ENCODE measurements at regions not wholly inside any gene's neighbourhood (a gene's known extent, or its start where the extent isn't known, plus 50 kb on each side); places are given as distances from the start of the nearest gene placed in this dataset.

DNA sequence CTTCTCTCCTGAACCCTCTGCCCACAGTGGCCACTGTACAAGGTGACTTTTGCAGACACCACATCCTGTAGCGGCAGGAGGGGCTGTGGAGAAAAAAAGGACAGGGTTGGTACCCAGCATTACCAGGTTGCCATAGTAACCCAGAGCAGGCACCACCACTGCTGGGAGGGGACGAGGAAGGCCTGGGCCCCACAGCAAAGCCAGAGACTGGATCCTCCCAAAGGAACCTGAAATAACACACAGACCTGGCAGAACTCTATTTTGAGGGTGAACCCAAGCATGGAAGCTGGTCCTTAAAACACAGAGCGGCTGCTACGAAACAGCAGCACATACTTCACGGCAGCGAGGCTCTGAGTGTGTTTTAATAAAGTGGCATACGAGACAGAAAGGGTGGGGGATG lies 380.6 kb downstream of the CTTN start:
- no peak for DNase-seq

DNA sequence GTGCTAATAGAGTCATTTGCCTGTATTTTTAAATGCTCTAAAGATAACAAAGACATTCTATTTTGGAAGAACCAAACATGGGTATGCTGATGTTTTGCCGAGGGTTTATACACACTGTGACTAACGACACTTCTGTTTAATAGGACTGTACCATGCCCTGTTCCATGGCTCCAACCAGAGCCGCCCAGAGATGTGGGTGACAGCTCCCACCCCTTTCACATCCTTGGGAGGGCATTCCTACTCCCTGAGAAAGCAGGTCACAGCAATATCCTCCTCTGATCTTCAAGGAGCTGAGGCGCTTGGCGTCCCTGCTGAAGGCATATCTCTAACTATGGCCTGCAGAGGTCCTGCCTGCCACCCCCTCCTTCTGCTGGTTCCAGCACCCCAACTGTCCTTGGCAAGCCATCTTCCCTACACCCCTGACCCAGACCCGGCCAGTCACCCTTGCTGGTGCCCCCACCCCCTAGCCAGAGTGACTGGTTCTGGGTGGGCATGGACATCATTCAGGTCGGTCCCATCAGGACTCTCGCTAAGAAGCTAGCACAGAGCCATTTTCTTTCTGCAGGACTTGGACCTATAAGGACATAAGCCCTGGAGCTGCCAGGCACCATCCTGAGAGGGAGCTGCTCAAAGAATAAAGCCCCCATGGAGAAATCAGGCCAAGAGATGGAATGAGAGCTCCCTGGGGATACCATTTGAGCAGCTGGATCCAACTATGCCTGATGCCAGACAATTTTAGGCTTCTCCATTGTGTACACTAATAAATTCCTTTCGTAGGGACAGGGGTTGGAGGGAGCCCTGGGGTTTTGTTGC lies 381.3 kb downstream of the CTTN start:
- DNase-seq: no peak

DNA sequence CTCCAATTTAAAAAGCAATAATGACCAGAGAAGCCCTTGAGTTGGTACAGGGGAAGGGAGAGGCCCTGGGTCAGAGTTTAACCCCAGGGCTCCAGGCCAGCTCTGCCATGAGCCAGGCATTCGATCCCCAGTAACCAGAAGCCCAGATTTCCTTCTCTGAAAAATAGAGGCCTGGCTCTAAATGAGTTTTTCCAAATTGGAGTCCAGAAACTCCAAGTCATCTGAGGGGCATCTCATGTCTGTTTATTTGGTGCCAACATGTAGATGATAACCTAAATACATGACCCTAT lies 381.9 kb downstream of the CTTN start:
- no peak for DNase-seq

DNA sequence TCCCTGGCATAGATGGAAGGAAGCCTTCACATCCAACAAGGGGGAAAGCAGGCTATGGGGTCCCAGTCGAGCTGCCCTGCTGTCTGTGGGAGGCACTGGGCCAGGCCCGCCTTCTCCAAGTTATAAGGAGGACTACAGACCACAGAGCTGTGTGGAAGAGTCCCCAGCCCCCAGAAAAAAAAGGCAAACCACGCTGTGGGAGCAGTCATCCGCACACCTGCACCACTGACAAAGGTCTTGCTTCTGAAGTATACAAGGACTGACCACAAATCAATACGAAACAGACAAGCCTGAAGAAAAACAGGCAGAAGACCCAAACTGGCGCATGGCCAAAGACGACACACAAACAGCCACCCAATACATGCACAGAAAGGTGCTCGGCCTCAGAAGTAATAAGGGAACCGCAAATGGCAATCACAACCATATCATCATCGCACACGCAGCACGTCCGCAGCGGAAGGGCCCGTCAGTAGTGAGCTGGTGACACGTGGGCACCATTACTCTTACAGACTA lies 384.1 kb downstream of the CTTN start:
- DNase-seq: no peak

DNA sequence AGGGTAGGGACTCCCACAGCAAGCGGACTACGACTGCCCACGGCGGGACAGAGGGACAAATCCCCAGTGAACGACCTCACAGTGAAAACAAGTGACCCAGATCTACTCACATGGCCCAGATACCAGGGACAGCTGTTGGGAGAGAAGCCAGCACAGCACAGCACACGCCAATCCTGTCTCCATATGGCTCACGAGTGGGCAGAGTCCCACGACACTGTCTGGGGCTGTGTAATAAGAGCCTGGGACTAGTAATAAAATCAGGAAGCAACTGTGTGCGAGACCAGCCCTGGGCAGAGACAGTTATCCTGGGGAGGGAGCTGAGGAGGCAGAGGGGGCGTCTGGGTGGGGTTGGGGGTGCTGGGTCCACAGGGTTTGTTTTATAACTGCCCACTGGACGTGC lies 385.0 kb downstream of the CTTN start:
- no peak for DNase-seq

DNA sequence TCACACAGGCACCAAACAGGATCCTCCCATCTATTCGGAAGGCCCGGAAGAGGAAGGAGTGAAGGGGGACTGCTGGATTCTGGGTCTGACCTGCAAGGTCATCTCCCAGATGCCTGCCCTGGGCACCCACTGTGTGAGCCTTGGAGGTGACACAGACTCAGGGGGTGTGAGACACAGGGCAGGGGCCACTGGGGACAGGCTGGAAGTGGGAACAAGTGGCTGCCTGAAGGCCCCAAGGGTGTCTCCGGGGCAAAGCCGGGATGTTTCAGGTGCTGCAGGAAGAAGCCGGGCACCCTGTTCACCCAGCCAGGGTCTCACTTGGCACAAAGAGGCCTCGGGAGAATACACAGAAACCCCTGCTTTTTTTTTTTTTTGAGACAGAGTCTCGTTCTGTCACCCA lies 385.5 kb downstream of the CTTN start:
- DNase-seq: no peak

DNA sequence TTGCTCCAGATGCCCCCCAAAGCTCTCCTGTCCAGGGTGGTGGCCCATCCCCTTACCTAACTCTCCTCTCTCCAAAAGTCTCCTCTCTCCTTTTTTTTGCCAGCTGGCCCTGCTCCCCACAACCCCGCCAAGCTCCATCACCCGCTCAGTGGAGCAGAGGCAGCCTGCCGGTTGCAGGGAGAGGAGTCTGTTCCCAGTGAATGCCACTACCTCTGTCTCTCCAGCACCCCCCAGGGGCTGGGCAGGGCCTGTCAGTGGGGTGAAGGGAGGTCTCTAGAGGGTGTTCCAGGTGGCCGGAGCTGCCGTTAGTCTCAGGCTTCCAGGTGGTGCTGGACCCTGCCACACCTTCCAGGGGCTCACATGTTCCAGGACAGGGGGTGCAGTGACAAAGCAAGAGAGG lies 387.0 kb downstream of the CTTN start:
- DNase-seq: no peak

DNA sequence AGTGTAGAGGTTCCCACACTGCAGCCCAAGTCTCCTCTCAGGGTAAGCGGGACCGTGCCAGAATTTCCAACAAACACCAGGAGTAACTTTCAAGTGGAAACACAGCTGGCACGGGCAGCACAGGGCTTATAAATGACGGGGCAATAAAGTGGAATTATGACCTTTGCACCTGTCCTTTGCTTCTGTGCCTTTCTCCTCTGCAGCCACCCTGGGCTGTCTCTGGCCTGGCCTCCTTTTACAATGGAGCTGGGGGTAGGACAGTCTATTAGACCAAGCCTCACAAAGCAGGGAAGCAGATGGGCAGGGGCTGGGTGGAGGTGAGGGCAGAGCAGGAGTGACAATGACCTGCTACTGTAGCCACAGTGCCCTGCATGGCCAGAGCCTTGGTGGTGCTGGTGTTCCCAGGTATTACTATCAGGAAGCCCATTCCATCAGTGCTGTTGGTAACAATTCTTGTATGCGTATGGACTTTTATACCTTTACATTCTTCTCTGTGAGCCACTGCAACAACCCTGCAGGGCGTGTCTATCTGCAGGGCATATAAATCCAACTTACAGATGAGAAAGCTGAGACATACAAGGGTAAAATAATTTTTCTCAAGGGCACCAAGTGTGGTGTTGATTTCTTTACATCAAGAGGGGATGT lies 387.8 kb downstream of the CTTN start:
- no peak for DNase-seq

DNA sequence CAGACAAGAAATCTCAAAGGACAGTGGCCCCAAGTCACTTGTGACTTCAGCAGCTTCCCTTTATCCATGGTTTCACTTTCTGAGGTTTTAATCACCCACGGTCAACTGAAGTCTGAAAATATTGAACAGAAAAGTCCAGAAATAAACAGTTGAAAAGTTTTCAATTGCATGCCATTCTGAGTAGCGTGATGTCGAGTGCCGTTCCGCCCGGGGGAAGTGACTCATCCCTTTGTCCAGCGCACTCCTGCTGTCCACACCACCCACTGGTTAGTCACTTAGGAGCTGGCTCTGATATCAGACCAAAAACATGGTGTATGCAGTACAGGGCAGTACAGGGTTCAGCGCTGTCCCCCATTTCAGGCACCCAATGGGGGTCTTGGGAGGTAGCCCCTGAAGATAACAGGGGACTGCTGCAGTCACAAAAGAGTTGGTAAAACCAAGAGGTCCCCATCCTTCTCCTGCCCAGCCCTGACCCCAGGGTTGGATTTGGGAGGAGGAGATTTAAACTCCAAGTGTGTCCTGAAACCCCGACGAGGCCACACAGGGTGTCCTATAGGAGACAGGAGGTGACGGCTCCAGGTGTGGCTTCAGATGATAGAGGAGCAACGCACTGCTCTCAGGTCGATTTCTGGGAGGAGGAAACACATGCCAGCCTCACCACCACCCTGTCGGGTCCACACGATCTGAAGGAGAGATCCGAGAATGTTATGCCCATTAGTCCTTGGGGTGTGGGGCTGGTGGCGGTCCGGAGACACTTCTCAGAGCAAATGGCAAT lies 390.1 kb downstream of the CTTN start:
- no peak for DNase-seq

DNA sequence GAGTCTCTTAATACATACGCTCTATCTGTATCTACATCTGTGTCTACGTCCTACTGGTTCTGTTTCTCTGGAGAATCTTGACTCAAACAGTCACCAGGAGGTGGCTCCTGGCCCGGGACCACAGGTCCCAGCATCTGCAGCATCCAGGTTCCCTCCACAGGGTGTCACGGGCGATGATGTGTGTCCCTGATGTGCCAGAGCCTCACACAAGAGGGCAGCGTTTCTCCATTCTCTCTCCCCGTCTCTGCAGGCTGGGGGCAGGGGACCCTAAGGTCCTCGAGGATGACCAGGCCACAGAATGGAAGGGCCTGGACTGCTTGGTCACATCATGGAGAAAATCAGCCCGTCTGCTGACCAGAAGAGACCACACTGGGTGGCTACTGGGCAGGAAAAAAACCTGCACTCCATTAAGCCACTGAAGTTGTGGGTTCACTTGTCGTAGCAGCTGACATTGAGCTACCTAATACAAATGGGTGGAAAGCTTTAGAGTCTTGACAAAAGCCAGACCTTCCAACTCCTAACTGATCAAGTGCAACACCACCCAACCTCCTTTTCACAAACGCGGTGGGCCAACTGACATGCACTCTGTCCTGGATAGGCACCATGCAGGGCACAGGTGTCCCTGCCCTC lies 392.5 kb downstream of the CTTN start:
- DNase-seq: no peak

DNA sequence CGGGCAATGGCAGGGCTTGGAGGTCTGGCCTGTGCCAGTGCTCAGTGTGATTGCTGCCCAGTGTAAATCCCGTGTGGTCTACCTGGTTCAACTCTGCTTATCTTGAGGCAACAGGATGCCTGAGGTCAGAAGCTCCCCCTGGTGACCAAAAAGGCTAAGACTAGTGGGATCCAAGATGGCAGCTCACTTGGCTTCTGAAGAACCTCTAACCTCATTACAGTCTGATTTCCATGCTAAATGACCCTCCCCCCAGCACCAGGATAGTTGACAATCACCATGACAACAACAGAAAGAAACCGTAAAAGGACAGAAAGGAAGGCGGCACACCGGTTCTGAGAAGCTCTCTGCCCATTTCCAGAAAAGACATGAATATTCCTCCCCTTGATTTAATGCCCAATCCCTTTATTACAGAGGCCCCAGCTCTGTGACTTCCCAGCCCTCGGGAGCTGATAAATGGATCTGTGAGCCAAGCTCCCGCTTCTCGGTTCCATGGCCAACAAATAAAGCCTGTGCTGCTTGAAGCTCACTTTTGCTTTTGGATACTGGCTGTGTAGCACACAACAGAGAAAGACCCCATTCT lies 398.4 kb downstream of the CTTN start:
- DNase-seq: no peak

DNA sequence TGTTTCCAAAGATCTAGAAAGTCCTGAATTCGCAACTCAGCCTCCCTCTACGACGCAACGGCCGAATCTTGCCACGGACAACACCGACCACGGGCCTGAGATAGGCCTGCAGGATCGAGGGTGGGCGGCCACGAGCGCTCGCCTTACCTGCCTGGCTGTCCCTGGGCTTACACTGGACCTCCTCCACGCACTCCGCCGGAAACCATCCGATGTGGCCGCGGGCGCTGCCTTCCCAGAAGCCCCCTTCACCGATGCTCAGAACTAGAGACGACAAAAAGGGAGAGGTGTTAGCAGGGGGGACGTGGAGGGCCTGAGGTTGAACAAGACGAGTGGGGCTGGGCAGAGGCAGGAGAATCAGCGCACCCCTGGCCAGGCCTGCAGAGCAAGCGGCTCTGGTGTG lies 400.0 kb downstream of the CTTN start:
- DNase-seq: no peak

DNA sequence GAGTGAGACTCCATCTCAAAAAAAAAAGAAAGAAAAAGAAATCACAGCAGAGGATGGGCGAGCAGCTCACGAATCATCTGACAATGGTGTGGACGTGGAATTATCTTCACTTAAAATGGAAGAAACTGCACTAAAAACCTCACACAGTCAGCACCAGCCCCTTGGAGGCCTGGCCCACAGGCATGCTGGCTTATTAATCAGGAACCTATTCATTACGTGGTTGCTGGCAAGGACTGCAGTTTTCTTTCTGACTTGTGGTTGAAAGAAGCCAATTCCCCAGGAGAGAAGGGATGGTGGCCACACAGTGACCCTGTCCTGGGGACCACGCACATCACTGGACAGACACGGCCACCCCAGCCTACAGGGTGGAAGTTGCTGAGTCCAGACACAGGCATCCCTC lies 401.1 kb downstream of the CTTN start:
- DNase-seq: no peak

DNA sequence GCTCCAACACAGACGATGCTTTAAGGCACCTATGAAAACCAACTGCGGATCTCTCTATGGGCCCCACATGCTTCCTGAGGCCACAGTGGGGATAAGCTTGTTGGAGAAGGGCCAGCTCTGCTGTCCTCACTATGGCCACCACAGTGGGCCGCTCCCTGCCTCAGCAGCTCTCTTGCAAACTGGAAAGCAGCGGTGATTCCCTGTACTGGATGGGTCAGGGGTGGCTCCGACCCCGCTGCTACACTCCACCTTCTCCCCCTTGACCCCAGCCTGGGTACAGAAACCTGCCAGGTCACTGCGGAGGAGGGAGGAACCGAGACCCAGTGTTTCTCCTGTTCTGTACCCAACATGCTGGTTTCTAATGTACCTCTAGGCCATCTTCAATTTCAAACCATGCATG lies 403.9 kb downstream of the CTTN start:
- no peak for DNase-seq

DNA sequence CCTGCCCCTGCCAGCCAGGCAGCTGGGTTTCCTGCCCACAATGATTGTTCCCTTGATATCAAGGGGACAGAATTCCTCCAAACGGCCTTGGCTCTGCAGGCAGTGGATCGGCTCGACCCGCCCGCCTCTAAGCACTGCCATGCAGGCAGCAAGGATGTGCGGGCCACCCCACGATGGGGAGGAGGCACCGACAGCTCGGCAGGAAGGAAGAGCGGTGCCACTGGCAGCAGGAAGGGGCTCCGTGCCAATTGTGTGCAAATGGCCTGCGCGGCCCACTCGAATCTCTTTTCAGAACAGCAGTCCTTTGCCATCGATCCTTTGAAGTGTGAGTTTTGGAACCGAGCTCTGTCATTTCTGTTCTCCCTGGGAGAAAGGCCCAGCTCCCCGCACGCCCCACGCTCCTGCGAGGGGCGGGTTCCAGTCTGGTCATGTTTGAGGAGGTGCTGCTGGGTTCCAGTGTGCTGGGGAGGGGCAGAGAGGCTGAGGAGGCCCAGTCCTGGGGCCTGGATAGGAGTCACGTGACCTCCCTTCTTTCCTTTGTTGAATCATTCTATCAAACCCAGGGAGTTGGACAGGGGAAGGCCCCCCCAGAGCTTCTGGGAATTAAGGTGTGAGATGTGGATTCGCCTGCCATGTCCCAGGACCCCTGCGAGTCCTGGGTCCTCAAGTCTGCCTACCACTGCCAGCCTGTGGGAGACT lies 406.0 kb downstream of the CTTN start:
- DNase-seq: no peak

DNA sequence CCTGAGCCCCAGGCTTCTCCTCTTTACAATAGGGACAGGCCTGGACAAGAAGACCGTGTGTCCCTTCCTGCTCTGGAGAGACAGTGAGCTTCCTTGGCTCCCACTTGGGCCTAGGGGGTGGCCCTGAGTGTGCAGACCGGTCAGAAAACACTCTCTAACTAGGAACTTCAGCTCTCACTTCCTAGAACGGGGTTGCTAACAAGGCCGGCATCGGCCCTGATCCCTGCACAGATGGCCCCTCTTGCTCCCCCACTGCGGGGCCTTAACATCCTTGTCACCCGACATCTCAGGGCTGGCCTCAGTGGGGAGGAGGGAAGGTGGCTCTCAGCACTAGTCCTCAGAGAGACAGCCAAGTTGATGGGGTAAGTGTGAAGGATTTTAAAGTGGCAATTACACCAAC lies 406.9 kb downstream of the CTTN start:
- DNase-seq: no peak

DNA sequence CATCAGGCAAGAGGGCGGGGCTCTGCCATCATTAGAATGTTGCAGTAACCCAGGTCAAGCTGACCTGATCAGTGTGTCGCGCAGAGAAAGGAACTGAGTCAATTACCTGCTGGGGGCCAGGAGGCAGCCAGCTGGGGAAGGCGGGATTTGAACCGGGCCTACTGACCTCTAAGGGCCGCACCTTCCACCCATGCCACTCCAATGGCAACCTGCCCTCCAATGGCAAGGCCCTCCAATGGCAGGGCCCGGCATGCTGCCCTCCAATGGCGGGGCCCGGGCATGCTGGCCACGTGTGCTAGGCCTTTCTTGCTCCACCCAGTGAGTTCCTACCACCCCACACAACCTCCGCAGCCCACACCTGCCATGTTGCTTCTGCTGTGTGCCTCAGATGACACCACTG lies 407.6 kb downstream of the CTTN start:
- no peak for DNase-seq

DNA sequence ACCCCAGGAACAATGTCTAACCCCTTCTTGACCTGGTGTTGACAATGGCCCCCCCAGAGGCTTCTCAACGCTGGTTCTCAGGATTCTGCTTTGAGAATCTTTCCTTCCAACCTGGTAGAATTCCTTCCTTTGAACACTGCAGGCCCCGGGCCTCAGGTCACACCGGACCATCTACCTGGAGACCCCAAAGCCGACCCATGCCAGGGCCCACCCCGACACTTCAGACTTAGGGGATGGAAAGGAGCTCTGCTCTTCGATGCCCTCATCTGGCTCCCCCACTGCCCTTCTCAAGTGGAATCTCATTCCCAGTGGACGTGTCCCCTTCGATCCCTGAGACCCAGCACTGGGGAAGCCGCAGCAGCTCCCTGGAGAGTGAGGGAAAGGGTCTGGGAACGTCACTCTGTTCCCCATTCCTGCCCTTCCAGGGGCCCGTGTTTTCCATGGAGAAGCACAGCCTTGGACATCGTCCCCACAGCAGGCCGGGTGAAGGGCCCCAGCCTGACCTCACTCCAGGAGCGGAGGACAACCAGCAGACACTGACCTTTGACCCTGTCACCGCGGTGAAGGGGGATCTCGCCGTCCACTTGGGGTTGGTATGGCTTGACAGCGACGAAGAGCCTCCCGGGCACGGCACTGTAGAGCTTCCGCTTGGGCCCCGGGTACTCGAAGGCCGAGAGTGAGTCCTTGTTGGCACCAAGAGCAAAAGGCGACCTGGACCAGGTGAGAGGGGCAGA lies 408.3 kb downstream of the CTTN start:
- no peak for DNase-seq

DNA sequence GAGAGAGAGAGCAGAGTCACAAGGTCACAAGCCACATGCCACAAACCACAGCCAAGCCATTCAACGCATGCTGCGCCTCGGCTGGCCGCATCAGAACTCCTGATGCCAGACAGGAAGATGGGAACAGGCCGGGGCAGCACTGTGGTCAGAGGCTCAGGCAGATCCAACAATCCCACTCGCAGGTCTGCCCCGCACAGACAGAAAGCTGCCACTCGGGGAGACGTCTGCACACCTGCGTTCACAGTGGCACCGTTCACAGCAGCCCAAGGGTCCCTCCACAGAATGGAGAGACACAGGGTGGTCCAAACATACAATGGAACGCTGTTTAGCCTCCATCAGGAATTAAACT lies 408.8 kb downstream of the CTTN start:
- no peak for DNase-seq

DNA sequence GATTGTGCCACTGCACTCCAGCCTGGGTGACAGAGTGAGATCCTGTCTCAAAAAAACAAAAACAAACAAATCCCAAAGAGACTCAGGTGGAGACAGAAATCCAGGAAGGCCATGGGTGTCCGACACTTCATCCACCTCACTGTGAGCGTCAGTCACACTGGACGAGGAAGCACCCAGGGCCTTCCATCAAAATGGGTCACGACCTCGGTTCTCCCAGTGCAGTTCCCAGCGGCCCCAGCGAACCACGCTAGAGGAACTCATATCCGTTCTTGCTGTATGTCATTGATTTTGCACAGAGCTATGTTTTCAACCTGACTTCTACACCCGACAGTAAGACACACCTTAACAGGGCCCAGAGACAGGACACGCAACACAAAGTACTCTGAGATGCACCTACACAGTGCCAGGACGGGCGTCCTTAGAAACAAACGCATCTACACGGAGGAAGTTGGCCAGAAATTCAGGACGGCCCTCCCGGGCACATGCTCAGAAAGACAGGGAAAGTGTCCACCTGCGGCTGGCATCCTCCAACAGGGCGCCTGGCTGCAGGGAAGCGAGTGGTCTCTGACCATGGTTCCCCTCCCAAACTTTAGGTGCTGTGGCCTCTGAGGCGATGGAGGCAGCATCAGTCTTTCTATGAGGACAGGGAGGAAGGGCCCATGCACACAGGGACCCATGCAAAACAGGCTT lies 410.5 kb downstream of the CTTN start:
- DNase-seq: no peak

DNA sequence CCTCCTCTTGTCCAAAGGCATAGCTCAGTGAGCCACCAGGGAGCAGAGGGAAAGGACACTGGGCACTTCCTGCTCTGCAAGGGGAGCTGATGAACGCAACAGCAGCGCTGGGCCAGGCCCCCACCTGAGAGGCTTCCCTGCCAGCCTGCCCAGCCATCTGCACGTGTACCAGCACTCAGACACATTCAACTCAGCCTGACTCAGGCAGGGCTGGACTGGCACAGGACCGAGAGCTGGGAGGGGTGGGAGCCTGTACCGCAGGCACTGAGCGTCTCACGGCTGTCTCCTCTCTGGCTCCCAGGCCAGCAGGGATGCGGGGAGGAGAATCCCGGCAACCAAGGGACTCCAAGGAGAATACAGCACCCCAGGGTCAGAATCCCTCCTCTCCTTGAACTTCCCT lies 411.8 kb downstream of the CTTN start:
- no peak for DNase-seq
